ENCODE measurements at regions not wholly inside any gene's neighbourhood (a gene's known extent, or its start where the extent isn't known, plus 50 kb on each side); places are given as distances from the start of the nearest gene placed in this dataset.

- no peak for DNase-seq (ENCODE audit: low read depth in 2 of 2)
These were observed 62.5 kb upstream of the ITGA1 start for GRCh38 chr5:52725065-52725746.

- DNase-seq (ENCODE audit: low read depth in 2 of 2) = no peak
These were observed 61.9 kb upstream of the ITGA1 start for GRCh38 chr5:52725808-52726207.

GRCh38 chr5:52727020-52727419 lies 60.7 kb upstream of the ITGA1 start:
- no peak for DNase-seq (ENCODE audit: low read depth in 2 of 2)

- DNase-seq (ENCODE audit: low read depth in 2 of 2) = no peak
These were observed 60.1 kb upstream of the ITGA1 start for GRCh38 chr5:52727576-52727975.

GRCh38 chr5:52728224-52728623 lies 59.5 kb upstream of the ITGA1 start:
- no peak for DNase-seq (ENCODE audit: low read depth in 2 of 2)

GRCh38 chr5:52728686-52729085 lies 59.0 kb upstream of the ITGA1 start:
- no peak for DNase-seq (ENCODE audit: low read depth in 2 of 2)

- no peak for DNase-seq (ENCODE audit: low read depth in 2 of 2)
These were observed 56.3 kb upstream of the ITGA1 start for GRCh38 chr5:52731274-52732027.

- DNase-seq (ENCODE audit: low read depth in 2 of 2) = no peak
These were observed 53.2 kb upstream of the ITGA1 start for GRCh38 chr5:52734557-52734956.

GRCh38 chr5:52735139-52735538 lies 52.6 kb upstream of the ITGA1 start:
- no peak for DNase-seq (ENCODE audit: low read depth in 2 of 2)
